ENCODE measurements at regions not wholly inside any gene's neighbourhood (a gene's known extent, or its start where the extent isn't known, plus 50 kb on each side); places are given as distances from the start of the nearest gene placed in this dataset.
A peak's percentile ranks its signal among the peaks of the same experiment; 100 is the strongest.
"Not testable (repeated sequence)": the region's sequence is repeated elsewhere in the genome, so short reads cannot be mapped to it uniquely, and the experiment has no call there.

GRCh38 chr1:203401199-203401877, 50.4 kb upstream of the FMOD start:
- Mint-ChIP-seq H3K9me3 (no peaks in the 10 kb centered on the region), H3K27ac (peak overlapping the region in 1 of 2 donors; percentile 23)

GRCh38 chr1:203402152-203402551, 51.2 kb upstream of the FMOD start:
- ATAC-seq: no peak
- DNase-seq (ENCODE audit: low spot score in 2 of 2): no peak
- Mint-ChIP-seq H3K27ac (no peak overlapping the region), H3K36me3 (no peaks in the 10 kb centered on the region), H3K9me3 (no peaks in the 10 kb centered on the region)

More at GRCh38 chr1:203401199-203401877, 50.4 kb upstream of the FMOD start:
- no peak for DNase-seq (ENCODE audit: low spot score in 2 of 2)
- ATAC-seq: no peak
- H3K36me3 Mint-ChIP-seq: no peaks in the 10 kb centered on the region

GRCh38 chr1:203402629-203403337, 51.9 kb upstream of the FMOD start:
- H3K36me3 Mint-ChIP-seq: no peaks in the 10 kb centered on the region
- ATAC-seq (no peak), DNase-seq (ENCODE audit: low spot score in 2 of 2) (no peak)
- H3K27ac Mint-ChIP-seq: no peak overlapping the region
- H3K9me3 Mint-ChIP-seq: no peaks in the 10 kb centered on the region

GRCh38 chr1:203403586-203403985, 52.7 kb upstream of the FMOD start:
- no peak for DNase-seq (ENCODE audit: low spot score in 2 of 2)
- H3K27ac Mint-ChIP-seq: no peak overlapping the region
- H3K9me3 Mint-ChIP-seq: no peaks in the 10 kb centered on the region
- H3K36me3 Mint-ChIP-seq: no peaks in the 10 kb centered on the region
- ATAC-seq: no peak

GRCh38 chr1:203404546-203404945, 53.6 kb upstream of the FMOD start:
- no peak for ATAC-seq
- Mint-ChIP-seq H3K36me3 (no peaks in the 10 kb centered on the region), H3K9me3 (no peaks in the 10 kb centered on the region), H3K27ac (no peak overlapping the region)
- DNase-seq (ENCODE audit: low spot score in 2 of 2): no peak

- Mint-ChIP-seq H3K27ac (no peak overlapping the region), H3K9me3 (peaks cover 0 to 4% of the 10 kb centered on the region in 2 donors), H3K36me3 (no peaks in the 10 kb centered on the region)
- no peak for ATAC-seq
- no peak for DNase-seq (ENCODE audit: low spot score in 2 of 2)
Observed at GRCh38 chr1:203405703-203406438, 54.9 kb upstream of the FMOD start.

GRCh38 chr1:203406446-203407045, 55.6 kb upstream of the FMOD start:
- H3K36me3 Mint-ChIP-seq: peaks cover 0 to 5% of the 10 kb centered on the region in 2 donors
- no peak overlapping the region for H3K27ac Mint-ChIP-seq
- ATAC-seq: no peak
- no peak for DNase-seq (ENCODE audit: low spot score in 2 of 2)
- peaks cover 0 to 7% of the 10 kb centered on the region in 2 donors for H3K9me3 Mint-ChIP-seq

- Mint-ChIP-seq H3K27ac (no peak overlapping the region), H3K36me3 (peaks cover 0 to 5% of the 10 kb centered on the region in 2 donors), H3K9me3 (peaks cover 0 to 7% of the 10 kb centered on the region in 2 donors)
- no peak for ATAC-seq
- no peak for DNase-seq (ENCODE audit: low spot score in 2 of 2)
Observed at GRCh38 chr1:203407296-203407695, 56.4 kb upstream of the FMOD start.

- H3K27ac Mint-ChIP-seq: no peak overlapping the region
- H3K36me3 Mint-ChIP-seq: peaks cover 0 to 5% of the 10 kb centered on the region in 2 donors
- ATAC-seq (no peak), DNase-seq (ENCODE audit: low spot score in 2 of 2) (no peak)
- peaks cover 5 to 13% of the 10 kb centered on the region in 2 donors for H3K9me3 Mint-ChIP-seq
Observed at GRCh38 chr1:203408486-203409481, 57.9 kb upstream of the FMOD start.

- no peak for DNase-seq (ENCODE audit: low spot score in 2 of 2)
- Mint-ChIP-seq H3K9me3 (peaks cover 5 to 13% of the 10 kb centered on the region in 2 donors), H3K36me3 (peaks cover 0 to 5% of the 10 kb centered on the region in 2 donors), H3K27ac (no peak overlapping the region)
- ATAC-seq: no peak
Observed at GRCh38 chr1:203410182-203410900, 59.4 kb upstream of the FMOD start.

GRCh38 chr1:203411431-203411830, 60.5 kb upstream of the FMOD start:
- ATAC-seq; H3K36me3 Mint-ChIP-seq; DNase-seq (ENCODE audit: low spot score in 2 of 2); H3K27ac Mint-ChIP-seq: not testable (repeated sequence)
- peaks cover 5 to 13% of the 10 kb centered on the region in 2 donors for H3K9me3 Mint-ChIP-seq

- Mint-ChIP-seq H3K27ac (no peak overlapping the region), H3K36me3 (no peaks in the 10 kb centered on the region), H3K9me3 (no peaks in the 10 kb centered on the region)
- DNase-seq (ENCODE audit: low spot score in 2 of 2) (no peak), ATAC-seq (no peak)
Observed at GRCh38 chr1:203419558-203419957, 56.0 kb upstream of the PRELP start.

- Mint-ChIP-seq H3K27ac (no peak overlapping the region), H3K9me3 (no peaks in the 10 kb centered on the region)
Observed at GRCh38 chr1:203420263-203420662, 55.3 kb upstream of the PRELP start.

GRCh38 chr1:203421246-203421645, 54.4 kb upstream of the PRELP start:
- Mint-ChIP-seq H3K36me3 (no peaks in the 10 kb centered on the region), H3K27ac (peak overlapping the region in 1 of 2 donors; percentile 4), H3K9me3 (no peaks in the 10 kb centered on the region)
- DNase-seq (ENCODE audit: low spot score in 2 of 2) (no peak), ATAC-seq (no peak)

More at GRCh38 chr1:203420263-203420662, 55.3 kb upstream of the PRELP start:
- no peaks in the 10 kb centered on the region for H3K36me3 Mint-ChIP-seq
- DNase-seq (ENCODE audit: low spot score in 2 of 2): no peak
- ATAC-seq: no peak

- H3K9me3 Mint-ChIP-seq: no peaks in the 10 kb centered on the region
- DNase-seq (ENCODE audit: low spot score in 2 of 2): no peak
- H3K36me3 Mint-ChIP-seq: no peaks in the 10 kb centered on the region
- H3K27ac Mint-ChIP-seq: no peak overlapping the region
- no peak for ATAC-seq
Observed at GRCh38 chr1:203422116-203422515, 53.5 kb upstream of the PRELP start.

Measured in activated naive CD4-positive, alpha-beta T cell treated with anti-CD3 and anti-CD28 coated beads, Interleukin-2, amount 50 U/mL, for 72 hours (primary cell).